ENCODE measurements at regions not wholly inside any gene's neighbourhood (a gene's known extent, or its start where the extent isn't known, plus 50 kb on each side); places are given as distances from the start of the nearest gene placed in this dataset.
"Not testable (repeated sequence)": the region's sequence is repeated elsewhere in the genome, so short reads cannot be mapped to it uniquely, and the experiment has no call there.

DNA sequence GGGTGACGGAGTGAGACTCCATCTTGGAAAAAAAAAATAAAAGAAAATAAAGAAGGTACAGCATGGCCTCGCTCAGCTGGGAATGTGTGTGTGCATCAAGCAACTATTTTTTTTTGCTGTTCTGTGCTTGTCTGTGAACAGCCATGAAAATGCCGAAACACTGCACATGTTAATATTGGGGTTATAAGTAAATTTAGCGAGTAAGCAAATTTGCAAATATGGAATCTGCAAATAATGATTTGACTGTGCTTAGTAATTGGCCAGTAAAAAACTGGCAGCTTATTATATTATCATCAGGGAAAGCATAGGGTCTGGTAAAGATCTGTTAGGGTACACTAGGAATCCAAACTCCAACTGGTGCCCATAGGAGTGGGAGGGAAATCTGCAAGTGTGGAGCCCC lies 278.1 kb upstream of the KLF4 start:
- Mint-ChIP-seq H3K4me3 (no peak overlapping the region), H3K36me3 (ENCODE audit: low read depth) (no peaks in the 10 kb centered on the region), H3K4me1 (no peaks in the 10 kb centered on the region), H3K9me3 (peaks cover 10% of the 10 kb centered on the region), H3K27me3 (ENCODE audit: low read depth) (no peaks in the 10 kb centered on the region), H3K27ac (ENCODE audit: unreplicated experiment) (no peak overlapping the region)
- DNase-seq (ENCODE audit: low read depth, low spot score), result no peak
- TF ChIP-seq, protein P1, sequence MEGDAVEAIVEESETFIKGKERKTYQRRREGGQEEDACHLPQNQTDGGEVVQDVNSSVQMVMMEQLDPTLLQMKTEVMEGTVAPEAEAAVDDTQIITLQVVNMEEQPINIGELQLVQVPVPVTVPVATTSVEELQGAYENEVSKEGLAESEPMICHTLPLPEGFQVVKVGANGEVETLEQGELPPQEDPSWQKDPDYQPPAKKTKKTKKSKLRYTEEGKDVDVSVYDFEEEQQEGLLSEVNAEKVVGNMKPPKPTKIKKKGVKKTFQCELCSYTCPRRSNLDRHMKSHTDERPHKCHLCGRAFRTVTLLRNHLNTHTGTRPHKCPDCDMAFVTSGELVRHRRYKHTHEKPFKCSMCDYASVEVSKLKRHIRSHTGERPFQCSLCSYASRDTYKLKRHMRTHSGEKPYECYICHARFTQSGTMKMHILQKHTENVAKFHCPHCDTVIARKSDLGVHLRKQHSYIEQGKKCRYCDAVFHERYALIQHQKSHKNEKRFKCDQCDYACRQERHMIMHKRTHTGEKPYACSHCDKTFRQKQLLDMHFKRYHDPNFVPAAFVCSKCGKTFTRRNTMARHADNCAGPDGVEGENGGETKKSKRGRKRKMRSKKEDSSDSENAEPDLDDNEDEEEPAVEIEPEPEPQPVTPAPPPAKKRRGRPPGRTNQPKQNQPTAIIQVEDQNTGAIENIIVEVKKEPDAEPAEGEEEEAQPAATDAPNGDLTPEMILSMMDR (conservative IDR thresholded peaks at IDR 0.05), result no peak

DNA sequence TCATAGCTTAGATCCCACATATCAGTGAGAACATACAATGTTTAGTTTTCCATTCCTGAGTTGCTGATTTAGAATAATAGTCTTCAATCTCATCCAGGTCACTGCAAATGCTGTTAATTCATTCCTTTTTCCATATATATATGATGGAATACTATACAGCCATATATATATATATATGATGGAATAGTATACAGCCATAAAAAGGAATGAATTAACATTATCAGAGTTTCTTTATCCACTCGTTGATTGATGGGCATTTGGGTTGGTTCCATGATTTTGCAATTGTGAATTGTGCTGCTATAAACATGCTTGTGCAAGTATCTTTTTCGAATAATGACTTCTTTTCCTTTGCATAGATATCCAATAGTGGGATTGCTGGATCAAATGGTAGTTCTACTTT lies 273.9 kb upstream of the KLF4 start:
- DNase-seq (ENCODE audit: low read depth, low spot score); H3K4me1 Mint-ChIP-seq; H3K27me3 Mint-ChIP-seq (ENCODE audit: low read depth); H3K4me3 Mint-ChIP-seq; H3K36me3 Mint-ChIP-seq (ENCODE audit: low read depth); H3K27ac Mint-ChIP-seq (ENCODE audit: unreplicated experiment); H3K9me3 Mint-ChIP-seq: not testable (repeated sequence)

DNA sequence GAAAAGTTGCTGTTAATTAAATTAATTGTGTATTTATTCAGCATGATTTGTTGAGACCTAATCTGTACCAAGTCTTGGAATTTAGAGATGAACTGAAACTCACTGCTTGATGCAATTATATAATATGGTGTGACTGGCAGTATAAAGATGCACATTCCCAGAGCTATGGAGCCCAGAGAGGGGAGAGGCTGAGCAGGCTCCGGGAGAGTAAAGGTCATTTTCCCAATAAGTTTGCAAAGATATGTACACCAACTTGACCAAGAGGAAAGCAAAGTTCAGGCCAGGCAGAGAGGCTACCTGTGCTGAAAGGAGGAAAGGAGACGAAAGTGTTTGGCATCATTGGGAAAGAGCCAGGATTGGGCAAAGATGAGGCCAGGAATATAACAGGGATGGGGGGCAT lies 271.7 kb upstream of the KLF4 start:
- TF ChIP-seq, protein P1 (conservative IDR thresholded peaks at IDR 0.05), result no peak
- no peaks in the 10 kb centered on the region for H3K36me3 Mint-ChIP-seq (ENCODE audit: low read depth)
- no peak for DNase-seq (ENCODE audit: low read depth, low spot score)
- no peaks in the 10 kb centered on the region for H3K4me1 Mint-ChIP-seq
- H3K4me3 Mint-ChIP-seq, result no peak overlapping the region
- peaks cover 7% of the 10 kb centered on the region for H3K9me3 Mint-ChIP-seq
- H3K27me3 Mint-ChIP-seq (ENCODE audit: low read depth), result no peaks in the 10 kb centered on the region
- no peak overlapping the region for H3K27ac Mint-ChIP-seq (ENCODE audit: unreplicated experiment)

DNA sequence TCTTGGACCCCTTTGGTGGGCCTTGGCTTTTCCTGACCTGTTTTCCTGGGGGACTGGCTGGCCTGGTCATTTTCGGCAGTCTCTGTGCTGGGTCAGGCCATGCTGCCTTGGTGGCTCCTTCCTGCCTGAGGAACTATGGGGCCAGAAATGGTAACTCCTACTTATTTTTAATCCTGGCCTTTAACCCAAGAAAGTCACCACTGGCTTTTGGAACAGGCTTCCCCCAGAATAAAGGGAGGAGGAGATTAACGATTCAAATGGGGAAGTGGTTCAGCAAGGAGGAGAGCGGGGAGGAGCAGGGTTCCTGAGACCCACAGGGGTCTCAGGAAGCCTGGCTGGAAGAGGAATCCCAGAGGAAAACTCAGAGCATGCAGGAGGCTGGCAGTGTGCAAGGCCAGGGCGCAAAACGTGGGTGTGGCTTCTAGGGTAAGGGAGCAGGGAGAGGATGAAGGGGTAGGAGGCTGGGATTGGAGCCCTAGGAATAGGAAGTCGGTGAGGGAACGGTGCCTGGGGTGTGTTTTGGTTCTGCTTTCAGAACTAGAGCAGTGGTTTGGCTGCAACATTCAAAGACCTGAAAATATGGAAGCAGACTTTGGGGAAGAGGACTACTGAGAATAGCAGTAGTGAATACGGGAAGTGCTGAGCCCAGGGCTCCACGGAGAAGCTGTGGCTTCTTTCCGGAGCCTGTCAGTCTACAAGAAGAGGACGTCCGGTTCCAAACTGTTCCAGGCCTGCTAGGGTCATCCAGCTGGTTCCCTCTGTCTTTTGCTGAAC lies 271.1 kb upstream of the KLF4 start:
- Mint-ChIP-seq H3K27me3 (ENCODE audit: low read depth) (no peaks in the 10 kb centered on the region), H3K4me1 (no peaks in the 10 kb centered on the region), H3K4me3 (no peak overlapping the region), H3K27ac (ENCODE audit: unreplicated experiment) (peak overlapping the region; percentile 81), H3K36me3 (ENCODE audit: low read depth) (no peaks in the 10 kb centered on the region), H3K9me3 (peaks cover 7% of the 10 kb centered on the region)
- TF ChIP-seq, protein P1 (conservative IDR thresholded peaks at IDR 0.05), result no peak
- no peak for DNase-seq (ENCODE audit: low read depth, low spot score)

DNA sequence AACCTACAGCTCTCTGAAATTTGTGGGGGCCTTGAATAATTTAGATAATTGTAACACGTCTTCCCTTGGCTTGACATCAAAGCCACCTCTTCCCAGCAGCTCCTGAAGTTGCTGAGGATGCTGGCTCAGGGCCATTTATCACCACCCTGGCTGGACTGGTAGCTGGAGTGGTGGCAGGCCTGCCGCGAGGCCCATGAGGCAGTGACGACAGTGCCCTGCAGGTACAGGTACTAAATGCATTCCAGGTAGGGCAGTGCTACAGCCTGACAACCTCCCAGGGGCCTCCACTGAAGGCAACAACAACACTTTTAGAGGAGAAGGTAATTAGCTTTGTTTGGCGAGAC lies 270.2 kb upstream of the KLF4 start:
- Mint-ChIP-seq H3K27me3 (ENCODE audit: low read depth) (no peaks in the 10 kb centered on the region), H3K4me3 (no peak overlapping the region), H3K4me1 (no peaks in the 10 kb centered on the region), H3K9me3 (peaks cover 7% of the 10 kb centered on the region), H3K27ac (ENCODE audit: unreplicated experiment) (no peak overlapping the region), H3K36me3 (ENCODE audit: low read depth) (no peaks in the 10 kb centered on the region)
- no peak for DNase-seq (ENCODE audit: low read depth, low spot score)
- TF ChIP-seq, protein P1 (conservative IDR thresholded peaks at IDR 0.05), result no peak

DNA sequence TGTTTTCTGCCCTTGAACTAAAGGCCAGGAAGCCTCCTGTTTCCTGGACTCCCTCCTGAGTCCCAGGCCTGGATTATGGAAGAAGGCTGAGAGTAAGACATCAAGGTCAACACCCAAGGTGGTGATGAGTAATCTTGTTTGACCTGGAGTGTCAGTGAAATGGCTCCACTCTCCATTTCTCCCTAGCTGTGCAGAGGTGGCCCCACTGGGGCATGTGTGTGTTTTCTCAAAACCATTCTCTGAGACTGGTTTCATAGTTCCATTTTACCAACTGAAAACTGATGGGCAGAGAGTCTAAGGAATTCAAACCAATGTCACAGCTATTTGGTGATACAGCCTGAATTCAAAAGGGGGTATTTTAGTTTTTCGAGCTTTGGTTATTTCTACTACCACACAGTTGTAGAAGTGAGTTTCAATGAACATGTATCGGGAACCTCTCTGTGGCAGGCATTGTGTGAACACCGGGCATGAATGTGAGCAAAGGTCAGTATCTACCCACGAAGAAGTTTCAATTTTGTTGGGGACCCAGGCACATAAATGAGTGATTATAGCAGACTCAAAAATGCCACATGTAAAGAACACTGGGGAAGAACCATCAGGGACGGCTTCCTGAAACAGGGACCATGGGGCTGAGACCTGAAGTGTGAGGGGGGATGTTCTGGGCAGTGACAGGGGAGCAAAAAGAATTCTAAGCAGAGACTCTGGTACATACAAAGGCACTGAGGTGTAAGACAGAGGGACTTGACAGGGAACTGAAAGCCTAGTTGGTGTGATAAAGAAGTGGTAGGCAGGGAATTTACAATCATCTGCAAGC lies 269.6 kb upstream of the KLF4 start:
- Mint-ChIP-seq H3K9me3 (peaks cover 7% of the 10 kb centered on the region), H3K4me1 (no peaks in the 10 kb centered on the region), H3K27ac (ENCODE audit: unreplicated experiment) (peak overlapping the region; percentile 53), H3K27me3 (ENCODE audit: low read depth) (no peaks in the 10 kb centered on the region), H3K36me3 (ENCODE audit: low read depth) (no peaks in the 10 kb centered on the region), H3K4me3 (no peak overlapping the region)
- TF ChIP-seq, protein P1 (conservative IDR thresholded peaks at IDR 0.05), result no peak
- DNase-seq (ENCODE audit: low read depth, low spot score), result no peak

All from neural crest cell (in vitro differentiated cells).